ENCODE measurements at regions not wholly inside any gene's neighbourhood (a gene's known extent, or its start where the extent isn't known, plus 50 kb on each side); places are given as distances from the start of the nearest gene placed in this dataset.

- no peaks in the 10 kb centered on the region for H4K20me1 ChIP-seq
- H3K27ac ChIP-seq, result no peak overlapping the region
- no peak overlapping the region for H3K4me2 ChIP-seq
- H3K4me1 ChIP-seq, result no peaks in the 10 kb centered on the region
- H3K27me3 ChIP-seq, result no peaks in the 10 kb centered on the region
- no peak for TF ChIP-seq Cebpa-rat (IDR thresholded peaks at IDR 0.05)
- no peaks in the 10 kb centered on the region for H3K36me3 ChIP-seq
- H3K9me3 ChIP-seq (replicated peaks in 1 of 11), result peaks cover 0 to 14% (median 7%) of the 10 kb centered on the region in 11 experiments; a peak in 8 of 22 replicates
- no peak overlapping the region for H3K4me3 ChIP-seq
- no peak overlapping the region for H3K9ac ChIP-seq
Measured at GRCh38 chr2:15681089-15681885, 89.6 kb downstream of the DDX1 start.

- H3K9ac ChIP-seq, result no peak overlapping the region
- no peaks in the 10 kb centered on the region for H3K4me1 ChIP-seq
- no peaks in the 10 kb centered on the region for H3K27me3 ChIP-seq
- no peak for TF ChIP-seq Cebpa-rat (IDR thresholded peaks at IDR 0.05)
- H3K9me3 ChIP-seq (replicated peaks in 1 of 11), result peaks cover 0 to 14% (median 7%) of the 10 kb centered on the region in 11 experiments; a peak in 8 of 22 replicates
- H3K36me3 ChIP-seq, result no peaks in the 10 kb centered on the region
- no peaks in the 10 kb centered on the region for H4K20me1 ChIP-seq
- H3K4me3 ChIP-seq, result no peak overlapping the region
- H3K27ac ChIP-seq, result no peak overlapping the region
- no peak overlapping the region for H3K4me2 ChIP-seq
Measured at GRCh38 chr2:15682354-15682753, 90.7 kb downstream of the DDX1 start.

- TF ChIP-seq Cebpa-rat (IDR thresholded peaks at IDR 0.05), result no peak
- no peak overlapping the region for H3K4me3 ChIP-seq
- no peaks in the 10 kb centered on the region for H4K20me1 ChIP-seq
- no peak overlapping the region for H3K4me2 ChIP-seq
- H3K27ac ChIP-seq, result no peak overlapping the region
- H3K9ac ChIP-seq, result no peak overlapping the region
- H3K4me1 ChIP-seq, result peaks cover 0 to 5% (median 1%) of the 10 kb centered on the region in 10 experiments; a peak in 8 of 20 replicates
- H3K9me3 ChIP-seq (replicated peaks in 1 of 11), result peaks cover 0 to 11% (median 4%) of the 10 kb centered on the region in 11 experiments; a peak in 8 of 22 replicates
- no peaks in the 10 kb centered on the region for H3K36me3 ChIP-seq
- no peaks in the 10 kb centered on the region for H3K27me3 ChIP-seq
Measured at GRCh38 chr2:15684161-15685039, 92.7 kb downstream of the DDX1 start.

GRCh38 chr2:15685143-15685542, 93.5 kb downstream of the DDX1 start:
- Histone ChIP-seq H3K9ac (no peak overlapping the region), H3K4me1 (peaks cover 0 to 11% (median 6%) of the 10 kb centered on the region in 10 experiments; a peak in 8 of 20 replicates), H3K4me3 (no peak overlapping the region), H3K9me3 (replicated peaks in 1 of 11) (peaks cover 0 to 7% (median 0%) of the 10 kb centered on the region in 11 experiments; a peak in 5 of 22 replicates), H3K27me3 (no peaks in the 10 kb centered on the region), H3K36me3 (no peaks in the 10 kb centered on the region), H3K4me2 (no peak overlapping the region), H4K20me1 (no peaks in the 10 kb centered on the region), H3K27ac (no peak overlapping the region)
- no peak for TF ChIP-seq Cebpa-rat (IDR thresholded peaks at IDR 0.05)

GRCh38 chr2:15686643-15687042, 95.0 kb downstream of the DDX1 start:
- Histone ChIP-seq H3K36me3 (no peaks in the 10 kb centered on the region), H3K27me3 (no peaks in the 10 kb centered on the region), H3K9ac (no peak overlapping the region), H4K20me1 (no peaks in the 10 kb centered on the region), H3K4me1 (peaks cover 0 to 11% (median 6%) of the 10 kb centered on the region in 10 experiments; a peak in 8 of 20 replicates), H3K4me2 (no peak overlapping the region), H3K4me3 (no peak overlapping the region), H3K27ac (no peak overlapping the region), H3K9me3 (replicated peaks in 1 of 11) (peaks cover 0 to 11% (median 0%) of the 10 kb centered on the region in 11 experiments; a peak in 3 of 22 replicates)
- TF ChIP-seq Cebpa-rat (IDR thresholded peaks at IDR 0.05), result no peak

GRCh38 chr2:15687243-15687642, 95.6 kb downstream of the DDX1 start:
- no peaks in the 10 kb centered on the region for H3K27me3 ChIP-seq
- H4K20me1 ChIP-seq, result no peaks in the 10 kb centered on the region
- H3K4me1 ChIP-seq, result peaks cover 0 to 11% (median 6%) of the 10 kb centered on the region in 10 experiments; a peak in 8 of 20 replicates
- H3K4me3 ChIP-seq, result no peak overlapping the region
- H3K27ac ChIP-seq, result no peak overlapping the region
- no peaks in the 10 kb centered on the region for H3K36me3 ChIP-seq
- no peak overlapping the region for H3K4me2 ChIP-seq
- no peak for TF ChIP-seq Cebpa-rat (IDR thresholded peaks at IDR 0.05)
- H3K9ac ChIP-seq, result no peak overlapping the region
- H3K9me3 ChIP-seq (replicated peaks in 1 of 11), result peaks cover 0 to 11% (median 0%) of the 10 kb centered on the region in 11 experiments; a peak in 3 of 22 replicates

GRCh38 chr2:15687720-15688119, 96.1 kb downstream of the DDX1 start:
- TF ChIP-seq Cebpa-rat (IDR thresholded peaks at IDR 0.05), result no peak
- peaks cover 0 to 11% (median 6%) of the 10 kb centered on the region in 10 experiments; a peak in 8 of 20 replicates for H3K4me1 ChIP-seq
- H3K27me3 ChIP-seq, result no peaks in the 10 kb centered on the region
- H3K9me3 ChIP-seq (replicated peaks in 1 of 11), result peaks cover 0 to 11% (median 0%) of the 10 kb centered on the region in 11 experiments; a peak in 3 of 22 replicates
- no peak overlapping the region for H3K9ac ChIP-seq
- no peaks in the 10 kb centered on the region for H4K20me1 ChIP-seq
- H3K4me2 ChIP-seq, result no peak overlapping the region
- no peak overlapping the region for H3K27ac ChIP-seq
- no peak overlapping the region for H3K4me3 ChIP-seq
- no peaks in the 10 kb centered on the region for H3K36me3 ChIP-seq

GRCh38 chr2:15688924-15689568, 97.4 kb downstream of the DDX1 start:
- Histone ChIP-seq H3K9me3 (replicated peaks in 1 of 11) (peaks cover 0 to 11% (median 0%) of the 10 kb centered on the region in 11 experiments; a peak in 3 of 22 replicates), H3K27me3 (no peaks in the 10 kb centered on the region), H3K4me2 (peak overlapping the region in 6 of 11 experiments; percentile 7 to 65 (median 56); a peak in 9 of 22 replicates), H4K20me1 (no peaks in the 10 kb centered on the region), H3K4me3 (no peak overlapping the region), H3K36me3 (no peaks in the 10 kb centered on the region), H3K9ac (no peak overlapping the region), H3K27ac (no peak overlapping the region), H3K4me1 (peaks cover 1 to 14% (median 8%) of the 10 kb centered on the region in 10 experiments; a peak in 17 of 20 replicates)
- TF ChIP-seq Cebpa-rat (IDR thresholded peaks at IDR 0.05), result no peak
